ENCODE measurements at regions not wholly inside any gene's neighbourhood (a gene's known extent, or its start where the extent isn't known, plus 50 kb on each side); places are given as distances from the start of the nearest gene placed in this dataset.
A peak's percentile ranks its signal among the peaks of the same experiment; 100 is the strongest.

DNA sequence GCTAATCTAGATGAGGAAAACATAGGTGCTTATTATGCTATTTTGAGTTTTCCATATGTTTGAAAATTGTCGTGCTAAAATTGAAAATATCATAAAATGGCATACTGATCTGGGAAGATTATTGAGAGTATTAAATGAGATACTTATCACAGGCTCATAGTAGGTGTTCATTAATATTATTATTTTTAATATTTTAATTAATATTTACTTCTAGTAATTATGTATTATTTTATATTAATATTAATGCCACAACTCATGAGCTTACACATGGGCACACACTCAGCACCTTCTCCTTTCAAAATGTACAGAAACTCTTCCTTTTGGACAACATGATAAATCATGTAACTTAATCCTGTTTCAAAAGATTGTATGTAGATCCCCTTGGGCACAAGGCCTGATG, 223.6 kb downstream of the RAB28 start:
- intact Hi-C loops (cut with DNase I) = no loop called here
- DNase-seq = no peak

DNA sequence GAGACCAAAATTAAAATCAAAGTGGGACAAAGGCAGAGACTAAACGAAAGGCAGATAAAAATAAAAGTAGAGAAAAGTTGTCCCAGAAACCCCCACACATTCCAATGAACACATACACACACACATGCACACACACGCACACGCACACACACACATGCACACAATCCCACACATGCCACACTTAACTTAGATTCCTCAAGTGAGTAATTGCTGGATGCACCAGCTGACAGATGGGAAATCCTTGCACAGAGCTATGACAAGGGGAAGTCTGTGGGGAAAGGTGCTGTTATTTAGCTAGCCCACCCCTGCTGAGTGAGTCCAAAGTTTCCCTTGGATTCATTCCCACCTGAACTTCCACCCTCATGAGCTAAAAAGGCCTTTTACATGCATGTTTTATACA, 233.9 kb downstream of the RAB28 start:
- no peak for DNase-seq
- intact Hi-C loops (cut with DNase I) = no loop called here

DNA sequence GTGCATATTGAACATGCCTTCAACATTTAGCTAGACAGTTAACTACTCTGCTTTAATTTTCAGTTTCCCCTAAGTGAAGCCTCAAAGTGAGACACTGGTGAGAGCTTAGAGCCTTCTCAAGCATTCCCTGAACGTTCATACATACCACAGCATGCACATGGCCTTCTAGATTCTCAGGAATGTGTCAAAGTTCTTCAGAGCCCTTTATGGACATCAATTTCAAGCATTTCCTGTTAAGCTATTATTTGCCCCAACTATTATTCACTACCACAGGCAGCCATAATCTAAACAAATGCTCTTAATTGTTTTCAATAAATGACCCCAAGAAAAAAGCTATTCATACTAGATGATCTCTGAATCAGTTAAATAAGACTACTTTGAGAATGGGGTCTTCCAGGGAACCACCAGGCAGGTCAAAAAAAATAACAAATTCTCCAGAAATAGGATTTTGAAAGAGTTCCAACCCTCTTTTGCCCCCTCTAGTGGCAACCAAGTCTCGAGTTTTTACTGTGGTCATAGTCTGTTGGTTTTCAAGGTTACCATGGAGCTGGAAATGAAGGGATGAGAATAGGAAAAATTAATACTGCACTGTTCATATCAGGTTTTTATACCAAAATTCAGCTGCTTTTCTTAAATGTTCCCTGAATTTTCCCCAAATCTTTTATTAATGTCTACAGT, 235.4 kb downstream of the RAB28 start:
- no peak for DNase-seq
- intact Hi-C loops (cut with DNase I) = no loop called here

DNA sequence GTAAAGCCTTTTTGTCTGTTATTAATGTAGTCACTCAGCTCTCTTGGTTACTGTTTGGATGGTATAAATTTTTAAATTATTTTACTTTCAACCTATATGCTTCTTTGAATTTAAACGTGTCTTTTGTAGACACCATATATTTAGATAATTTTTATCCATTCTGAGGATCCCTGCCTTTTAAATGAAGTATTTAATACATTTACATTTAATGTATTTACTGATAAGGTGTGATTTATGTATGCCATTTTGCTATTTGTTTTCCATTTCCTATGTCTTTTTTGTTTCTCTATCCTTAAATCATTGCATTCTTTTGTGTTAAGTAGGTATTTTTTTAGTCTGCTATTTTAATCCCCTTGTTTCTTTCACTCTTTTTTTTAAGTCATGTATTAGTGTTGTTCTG, 238.0 kb downstream of the RAB28 start:
- intact Hi-C loops (cut with DNase I) = no loop called here
- no peak for DNase-seq

DNA sequence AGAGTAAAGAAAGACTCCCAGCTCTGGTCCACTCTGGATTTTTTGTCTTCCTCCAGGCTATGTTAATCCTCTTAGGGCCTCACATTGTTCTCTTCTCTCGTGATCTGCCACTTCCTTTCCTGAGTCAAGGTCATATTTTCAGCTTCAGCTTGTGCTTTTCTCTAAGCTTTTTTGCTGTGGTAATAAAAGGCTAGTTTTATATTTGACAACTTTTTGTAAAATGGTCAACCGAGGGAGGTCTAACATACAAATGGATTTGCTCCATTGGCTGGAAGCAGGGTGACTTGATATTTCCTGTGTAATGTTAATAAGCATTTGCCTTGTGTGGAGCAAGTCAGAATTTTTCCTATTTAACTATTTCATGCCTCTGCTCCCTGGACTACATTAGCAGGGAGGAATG, 239.7 kb downstream of the RAB28 start:
- intact Hi-C loops (cut with DNase I) = no loop called here
- DNase-seq = no peak

DNA sequence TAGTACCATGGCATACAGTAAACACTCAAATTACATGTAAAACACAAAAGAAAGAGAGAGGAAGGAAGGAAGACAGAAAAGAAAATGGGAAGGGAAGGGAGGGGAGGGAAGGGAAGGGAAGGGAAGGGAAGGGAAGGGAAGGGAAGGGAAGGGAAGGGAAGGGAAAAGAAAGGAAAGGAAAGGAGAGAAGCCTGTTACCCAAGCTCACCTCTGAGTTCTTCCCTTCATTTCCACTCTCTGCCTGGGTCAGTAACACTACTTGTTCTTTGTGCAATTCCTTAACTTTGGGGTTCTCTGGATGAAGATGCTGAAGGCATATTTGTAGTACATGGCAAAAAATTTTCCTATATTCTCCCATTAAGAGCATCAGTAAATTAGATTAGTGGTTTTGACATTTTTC, 241.0 kb downstream of the RAB28 start:
- no peak for DNase-seq
- intact Hi-C loops (cut with DNase I) = no loop called here

DNA sequence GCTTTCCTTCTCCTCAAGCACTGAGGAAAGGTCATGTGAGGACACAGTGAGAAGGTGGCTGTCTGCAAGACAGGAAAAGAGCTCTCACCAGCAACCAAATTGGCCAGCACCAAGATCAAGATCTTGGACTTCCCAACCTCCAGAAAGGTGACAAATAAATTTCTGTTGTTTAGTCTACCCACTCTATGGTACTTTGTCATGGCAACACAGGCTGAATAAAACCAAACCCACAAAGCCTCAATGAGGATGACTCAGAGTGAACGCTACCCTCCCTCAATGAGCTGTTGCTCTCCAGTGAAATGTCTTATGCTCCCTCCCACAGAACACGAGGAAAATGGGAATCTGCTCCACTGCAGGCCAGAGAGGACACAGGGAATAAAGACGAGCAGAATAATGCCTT, 244.1 kb downstream of the RAB28 start:
- no peak for DNase-seq
- intact Hi-C loops (cut with DNase I) = no loop called here

DNA sequence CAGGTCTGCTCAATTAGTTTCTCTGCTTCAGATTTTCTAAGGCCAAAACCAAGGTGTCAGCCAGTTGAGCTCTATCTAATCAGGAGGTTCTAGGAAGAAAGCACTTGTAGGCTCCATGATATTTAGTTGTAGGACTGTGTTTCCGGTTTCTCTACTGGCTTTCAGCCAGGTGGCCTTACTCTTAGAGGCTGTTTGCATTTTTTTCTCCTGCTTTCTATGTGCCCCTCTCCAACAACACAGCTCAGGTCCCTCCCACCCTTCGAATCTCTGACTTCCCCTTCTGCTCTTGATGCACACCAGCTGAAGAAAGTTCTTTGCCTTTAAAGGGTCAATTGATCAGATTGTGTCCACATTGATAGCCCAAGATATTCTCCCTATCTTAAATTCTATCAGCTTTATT, 245.2 kb downstream of the RAB28 start:
- intact Hi-C loops (cut with DNase I) = no loop called here
- no peak for DNase-seq

DNA sequence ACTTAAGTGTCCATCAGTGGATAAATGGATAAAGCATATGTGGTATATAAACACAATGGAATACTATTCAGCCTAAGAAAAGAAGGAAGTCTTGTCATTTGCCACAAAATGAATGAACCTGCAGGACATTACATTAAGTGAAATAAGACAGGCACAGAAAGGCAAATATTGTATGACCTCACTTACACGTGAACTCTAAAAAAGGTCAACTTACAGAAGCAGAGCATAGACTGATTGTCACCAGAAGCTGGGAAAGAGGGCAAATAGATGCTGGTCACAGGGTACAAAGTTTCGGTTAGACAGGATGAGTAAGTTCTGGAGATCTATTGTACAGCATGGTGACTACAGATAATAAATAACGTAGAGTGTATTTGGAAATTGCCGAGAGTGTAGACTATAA, 247.7 kb downstream of the RAB28 start:
- intact Hi-C loops (cut with DNase I) = no loop called here

DNA sequence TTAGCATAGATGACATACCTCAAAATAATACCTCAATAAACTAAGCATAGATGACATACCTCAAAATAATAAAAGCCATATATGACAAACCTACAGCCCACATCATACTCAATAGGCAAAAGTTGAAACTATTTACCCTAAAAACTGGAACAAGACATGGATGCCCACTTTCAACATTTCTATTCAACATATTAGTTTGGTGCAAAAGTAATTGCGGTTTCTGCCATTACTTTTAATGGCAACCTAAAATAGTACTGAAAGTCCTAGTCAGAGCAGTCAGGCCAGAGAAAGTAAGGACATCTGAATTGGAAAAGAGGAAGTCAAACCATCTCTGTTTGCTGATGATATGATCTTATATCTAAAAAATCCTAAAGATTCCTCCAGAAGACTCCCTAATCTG, 250.4 kb downstream of the RAB28 start:
- intact Hi-C loops (cut with DNase I) = no loop called here
- DNase-seq = no peak

More for the DNA sequence above, 247.7 kb downstream of the RAB28 start:
- DNase-seq = no peak

DNA sequence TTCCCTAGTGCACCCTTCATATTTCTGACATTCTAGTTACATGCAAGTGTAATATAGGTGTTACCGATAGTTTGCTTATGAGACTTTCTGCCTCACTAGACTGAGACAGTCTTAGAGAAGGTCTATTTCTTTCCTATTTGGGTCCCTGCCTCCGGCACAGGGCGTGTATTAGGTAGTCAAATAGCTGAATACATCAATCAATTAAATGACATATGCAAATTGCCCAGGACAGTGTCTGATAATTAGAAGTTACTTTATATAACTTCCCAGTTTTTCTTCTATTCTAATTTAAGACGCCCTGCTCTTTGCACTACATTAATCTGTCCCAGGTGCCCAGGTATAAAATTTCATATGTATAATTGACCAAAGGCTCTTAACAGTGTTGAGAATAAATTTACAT, 264.2 kb downstream of the RAB28 start:
- intact Hi-C loops (cut with DNase I) = no loop called here
- no peak for DNase-seq

DNA sequence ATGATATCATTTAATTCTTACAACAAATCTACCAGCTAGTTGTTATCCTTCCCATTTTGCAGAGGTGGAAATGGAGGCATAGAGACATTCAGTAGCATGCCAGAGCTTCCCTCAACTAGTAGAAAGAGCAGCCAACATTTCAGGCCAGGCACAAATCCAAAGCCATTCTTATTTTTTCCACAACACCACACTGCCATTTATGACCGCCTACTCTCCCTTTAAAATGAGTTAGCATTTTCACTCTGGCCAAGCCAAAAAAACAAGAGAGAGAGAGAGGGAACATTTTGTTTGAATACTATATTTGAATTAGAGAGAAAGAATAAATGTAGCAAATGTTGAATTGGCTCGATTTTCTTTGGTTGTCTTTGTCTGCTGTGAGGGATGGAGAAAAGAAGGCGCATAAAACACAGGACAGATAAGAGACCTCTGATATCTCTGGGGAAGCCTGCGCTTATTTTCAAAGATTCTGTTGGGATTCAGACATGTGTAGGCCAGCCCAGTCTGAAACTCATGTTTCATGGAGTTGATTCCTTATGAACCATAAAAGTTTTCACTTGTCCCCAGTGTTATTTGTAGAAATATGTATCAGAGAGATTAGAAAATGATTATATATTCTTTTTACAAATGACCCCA, 265.7 kb downstream of the RAB28 start:
- intact Hi-C loops (cut with DNase I) = no loop called here
- DNase-seq = peak in 3 of 10 donors; percentile 6 to 22 (median 14)

DNA sequence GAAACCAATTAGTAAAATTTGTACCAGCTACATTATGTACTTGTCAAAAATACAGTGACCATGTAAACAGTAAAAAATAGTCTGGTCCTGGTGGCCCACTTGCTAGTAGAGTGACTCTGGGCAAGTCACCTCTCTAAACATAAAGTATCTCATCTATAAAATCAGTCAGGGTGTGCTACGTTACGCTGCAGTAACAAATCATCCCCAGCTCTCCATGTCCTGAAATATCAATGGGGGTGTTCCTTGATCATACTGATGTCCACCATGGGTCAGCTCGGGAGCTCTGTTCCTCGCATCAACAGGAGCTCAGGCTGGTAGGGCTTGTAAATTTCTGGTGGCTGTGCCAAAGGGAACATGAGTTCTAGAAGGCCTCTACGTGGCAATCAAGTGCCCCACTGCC, 268.6 kb downstream of the RAB28 start:
- DNase-seq = no peak
- intact Hi-C loops (cut with DNase I) = no loop called here

DNA sequence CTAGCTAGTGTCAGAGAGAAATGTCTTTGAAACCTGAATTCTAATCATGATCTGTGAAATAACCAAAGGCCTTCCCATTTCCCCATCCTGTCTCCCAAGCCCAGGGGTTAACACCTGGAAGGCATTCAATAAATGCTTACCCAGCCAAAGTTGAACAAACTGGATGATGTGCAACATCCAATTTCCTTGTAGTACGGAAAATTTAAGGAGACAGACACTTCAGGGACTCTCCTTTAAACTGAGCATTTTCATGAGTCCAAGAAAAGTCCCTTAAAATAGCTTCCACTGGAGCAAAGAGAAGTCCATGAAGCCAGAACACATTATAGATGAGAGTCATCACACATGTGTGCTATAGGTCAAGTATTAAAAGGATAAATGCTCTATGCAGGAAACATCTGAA, 271.2 kb downstream of the RAB28 start:
- DNase-seq = no peak
- intact Hi-C loops (cut with DNase I) = no loop called here

DNA sequence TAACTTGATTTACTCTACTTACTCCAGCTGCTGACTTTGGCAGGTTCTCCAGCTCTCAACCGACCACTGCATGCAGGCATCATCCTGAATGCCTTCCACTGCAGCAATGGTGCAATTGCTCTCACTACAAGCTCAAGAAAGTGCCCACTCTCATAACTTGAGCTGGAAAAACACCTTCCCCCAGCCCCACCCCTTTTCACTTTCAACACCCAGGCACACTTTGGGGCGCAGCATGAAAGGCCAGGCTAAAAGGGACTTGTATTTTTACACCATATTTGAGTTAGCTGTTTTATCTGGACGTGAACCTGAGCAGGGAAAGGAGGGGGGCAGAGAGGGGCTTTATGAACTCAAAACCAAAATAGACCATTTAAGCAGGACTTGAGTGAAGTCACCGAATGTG, 274.5 kb downstream of the RAB28 start:
- DNase-seq = no peak
- intact Hi-C loops (cut with DNase I) = no loop called here

DNA sequence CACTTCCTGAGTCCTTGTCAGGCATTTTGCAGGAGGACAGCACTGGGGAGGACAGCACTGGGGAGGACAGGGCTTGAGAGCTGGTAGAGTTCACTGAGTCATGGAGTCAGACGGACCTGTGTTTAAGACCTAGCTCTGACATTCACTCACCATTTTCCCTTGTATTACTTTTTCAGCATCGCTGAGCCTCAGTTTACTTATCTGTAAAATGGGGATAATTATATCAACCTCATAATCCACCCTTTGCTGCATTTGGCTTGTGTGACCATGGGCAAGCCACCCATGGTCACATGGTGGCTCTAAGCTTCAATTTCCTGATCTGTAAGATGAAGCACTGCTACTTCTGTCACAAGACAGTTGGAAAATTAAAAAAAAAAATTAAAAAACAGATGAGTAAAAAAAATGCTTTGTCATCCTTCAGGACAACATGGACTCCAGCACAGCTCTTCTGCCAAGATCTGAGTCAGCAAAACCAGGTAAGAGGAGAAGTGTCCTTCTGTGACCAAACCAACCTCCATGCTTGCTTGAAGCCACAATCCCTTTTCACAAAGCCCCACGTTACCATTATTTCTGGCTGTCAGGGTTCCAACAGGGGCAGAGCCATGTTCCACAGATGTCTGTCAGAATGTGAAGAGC, 275.5 kb downstream of the RAB28 start:
- intact Hi-C loops (cut with DNase I) = no loop called here
- DNase-seq = no peak

DNA sequence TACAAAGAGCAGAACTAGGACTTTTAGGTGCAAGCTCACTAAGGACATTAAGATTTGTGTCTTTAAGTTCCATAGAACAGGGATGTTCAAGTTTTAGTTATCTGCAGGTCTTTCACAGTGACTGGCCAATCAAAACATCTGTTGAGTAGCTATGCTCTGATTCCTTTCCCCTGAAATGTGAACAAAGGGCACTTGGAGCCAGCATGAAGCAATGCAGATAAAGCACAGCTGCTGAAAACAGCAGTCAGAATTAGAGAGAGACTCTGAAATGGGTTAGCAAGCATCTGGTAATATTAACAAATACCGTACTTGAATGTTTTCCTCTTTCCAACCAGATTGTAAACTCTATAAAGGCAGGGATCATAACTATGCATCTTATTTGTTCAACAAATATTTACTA, 276.9 kb downstream of the RAB28 start:
- intact Hi-C loops (cut with DNase I) = no loop called here
- no peak for DNase-seq

DNA sequence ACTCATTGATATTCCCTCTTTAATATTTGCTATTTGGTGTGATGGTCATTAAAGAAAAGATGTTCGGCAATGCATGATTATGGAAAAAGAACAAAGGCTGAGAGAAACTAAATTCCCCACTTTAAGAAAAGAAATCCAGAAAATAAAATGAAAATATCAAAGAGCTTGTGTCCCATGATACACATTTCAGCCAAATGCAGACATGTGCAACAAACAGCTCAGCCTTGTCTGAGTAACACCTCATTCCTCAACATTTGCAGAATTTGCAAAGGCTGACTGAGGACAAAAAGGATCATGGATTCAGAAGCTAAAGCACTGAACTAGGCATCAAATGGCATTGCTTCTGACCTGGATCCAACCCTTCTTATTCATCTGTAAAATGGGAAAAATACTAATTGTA, 281.0 kb downstream of the RAB28 start:
- DNase-seq = no peak
- intact Hi-C loops (cut with DNase I) = no loop called here

DNA sequence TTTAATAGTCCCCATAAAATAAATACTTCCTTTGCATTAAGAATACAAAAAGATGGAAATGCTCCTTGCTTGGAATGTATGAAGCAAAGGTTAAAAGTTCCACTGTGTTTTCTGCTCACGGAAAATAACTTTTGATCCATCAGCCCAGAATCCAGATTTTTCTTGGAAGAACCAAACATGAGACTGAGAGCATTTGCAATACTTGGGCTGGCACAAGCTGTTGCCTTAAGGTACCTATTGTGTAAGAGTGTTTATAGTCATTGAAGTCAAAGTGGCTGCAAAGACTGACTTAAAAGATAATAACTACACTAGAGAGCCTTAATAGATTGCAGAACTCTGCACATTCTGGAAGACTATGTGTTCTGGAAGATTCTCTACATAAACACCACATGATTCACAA, 281.4 kb downstream of the RAB28 start:
- intact Hi-C loops (cut with DNase I) = no loop called here
- no peak for DNase-seq

DNA sequence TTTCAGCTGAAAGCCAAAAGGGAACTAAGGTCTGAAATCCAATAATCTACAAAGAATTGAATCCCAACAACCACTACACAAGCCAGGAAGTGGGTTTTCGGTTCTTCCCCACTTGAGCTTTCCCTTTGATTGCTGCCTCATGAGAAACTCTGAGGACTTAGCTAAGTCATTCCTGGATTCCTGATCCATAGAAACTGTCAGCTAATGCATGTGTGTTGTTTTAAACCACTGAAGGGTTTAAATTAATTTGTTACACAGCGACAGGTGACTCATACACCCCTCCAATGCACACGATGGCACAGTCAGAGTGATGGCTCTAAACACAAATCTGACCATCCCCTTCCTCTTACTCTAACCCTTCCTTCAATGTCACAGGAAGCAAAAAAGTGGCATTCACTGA, 282.9 kb downstream of the RAB28 start:
- no peak for DNase-seq
- intact Hi-C loops (cut with DNase I) = no loop called here

DNA sequence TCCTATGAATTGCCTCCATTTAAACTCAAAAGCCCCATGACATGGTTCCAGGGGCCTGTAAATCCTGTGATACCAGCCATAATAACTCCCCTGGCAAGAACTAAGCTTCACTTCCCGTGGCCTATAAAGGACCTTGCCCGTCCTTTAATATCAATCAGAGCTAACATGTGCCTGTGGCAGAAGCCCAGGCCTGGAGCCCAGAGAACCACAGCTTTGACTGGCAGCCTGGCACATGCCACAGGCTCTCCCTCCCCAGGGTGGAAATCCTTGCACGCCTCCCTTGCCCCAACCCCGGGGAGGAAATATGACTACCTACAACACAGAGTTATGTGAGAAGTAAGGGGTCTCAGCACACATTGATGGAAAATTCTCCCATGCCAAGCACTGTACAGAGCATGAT, 287.4 kb downstream of the RAB28 start:
- intact Hi-C loops (cut with DNase I) = no loop called here
- DNase-seq = no peak

DNA sequence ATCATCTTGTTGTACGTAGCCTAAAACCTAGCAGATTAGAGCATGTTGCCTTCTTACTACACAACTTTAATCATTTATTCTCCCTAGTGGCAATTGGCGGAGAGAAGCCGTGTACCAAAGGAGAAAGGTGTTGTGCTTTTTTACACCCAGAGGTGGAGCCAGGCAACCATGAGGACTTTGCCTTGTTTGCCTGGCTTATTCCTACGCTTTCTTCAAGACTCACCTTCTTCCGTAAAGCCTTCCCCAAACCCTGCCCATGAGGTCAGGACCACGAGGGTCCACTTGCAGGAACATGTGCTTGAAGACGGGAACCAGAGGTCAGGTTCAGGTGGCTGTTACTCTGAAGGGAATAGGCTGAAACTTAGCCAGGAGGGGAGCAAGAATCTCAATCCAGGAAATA, 290.5 kb downstream of the RAB28 start:
- DNase-seq = no peak
- intact Hi-C loops (cut with DNase I) = no loop called here
